Stromal cell of bone marrow (primary cell): ENCODE measurements at regions not wholly inside any gene's neighbourhood (a gene's known extent, or its start where the extent isn't known, plus 50 kb on each side); places are given as distances from the start of the nearest gene placed in this dataset.

ENCODE experiments used
- DNase-seq: peaks from one replicate; pipeline ENCODE4 v3.0.0-alpha.2; 2012; ENCODE audit warnings: low read depth

DNA sequence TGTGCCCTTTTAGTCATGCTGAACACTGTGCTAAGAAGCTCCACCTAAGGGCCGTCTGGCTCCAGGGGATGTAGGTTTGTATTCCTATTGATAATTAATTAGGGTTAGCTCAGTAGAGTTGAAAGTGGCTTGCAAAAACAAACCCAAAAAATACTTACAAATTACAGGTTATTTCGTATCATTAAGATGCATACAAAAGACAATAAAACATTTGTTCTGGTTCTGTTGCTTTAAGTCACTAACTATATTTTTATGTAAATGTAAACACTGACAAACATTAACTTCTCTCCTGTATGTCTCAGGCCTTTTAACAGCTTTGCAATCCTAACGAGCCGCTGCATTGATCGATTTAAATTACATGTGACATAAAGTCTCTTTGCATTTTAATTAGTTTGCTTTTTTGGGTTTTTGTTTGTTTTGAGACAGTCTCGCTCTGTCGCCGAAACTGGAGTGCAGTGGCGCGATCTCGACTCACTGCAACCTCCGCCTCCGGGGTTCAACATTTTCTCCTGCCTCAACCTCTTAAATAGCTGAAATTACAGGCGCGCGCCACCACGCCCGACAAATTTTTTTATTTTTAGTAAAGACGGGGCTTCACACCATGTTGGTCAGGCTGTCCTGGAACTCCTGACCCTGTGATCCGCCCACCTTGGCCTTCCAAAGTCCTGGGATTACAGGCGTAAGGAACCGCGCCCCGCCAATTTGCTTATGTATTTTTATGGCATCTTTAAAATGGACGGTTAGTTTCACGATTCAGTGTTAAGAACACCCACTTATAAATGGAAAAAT is 110.9 kb downstream of the HFE start:
- DNase-seq, result no peak

GRCh38 chr6:26198722-26199056 is 111.5 kb downstream of the HFE start:
- DNase-seq, result no peak

DNA sequence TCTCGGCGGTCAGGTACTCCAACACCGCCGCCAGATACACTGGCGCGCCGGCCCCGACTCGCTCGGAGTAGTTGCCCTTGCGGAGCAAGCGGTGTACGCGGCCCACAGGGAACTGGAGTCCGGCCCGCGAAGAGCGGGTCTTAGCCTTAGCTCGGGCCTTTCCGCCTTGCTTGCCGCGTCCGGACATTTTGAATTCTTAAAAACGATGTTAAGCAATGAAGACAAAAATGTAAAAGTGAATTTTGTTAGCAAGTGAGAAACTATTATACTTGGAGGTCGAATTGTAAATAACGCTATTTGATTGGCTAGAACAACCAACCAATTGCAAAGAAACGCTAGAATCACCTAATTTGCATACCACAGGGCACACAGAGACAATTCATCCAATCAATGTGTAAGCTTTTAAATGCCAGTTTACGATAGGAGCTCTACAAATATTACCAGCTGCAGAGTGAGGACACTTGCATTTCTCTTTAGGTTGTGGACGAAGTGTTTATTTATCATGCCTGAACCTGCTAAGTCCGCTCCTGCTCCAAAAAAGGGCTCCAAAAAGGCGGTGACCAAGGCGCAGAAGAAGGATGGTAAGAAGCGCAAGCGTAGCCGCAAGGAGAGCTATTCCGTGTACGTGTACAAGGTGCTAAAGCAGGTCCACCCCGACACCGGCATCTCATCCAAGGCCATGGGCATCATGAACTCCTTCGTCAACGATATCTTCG is 112.0 kb downstream of the HFE start:
- DNase-seq, result peak; percentile 90

- no peak for DNase-seq
Observed at GRCh38 chr6:26199773-26200764, 112.8 kb downstream of the HFE start.

DNA sequence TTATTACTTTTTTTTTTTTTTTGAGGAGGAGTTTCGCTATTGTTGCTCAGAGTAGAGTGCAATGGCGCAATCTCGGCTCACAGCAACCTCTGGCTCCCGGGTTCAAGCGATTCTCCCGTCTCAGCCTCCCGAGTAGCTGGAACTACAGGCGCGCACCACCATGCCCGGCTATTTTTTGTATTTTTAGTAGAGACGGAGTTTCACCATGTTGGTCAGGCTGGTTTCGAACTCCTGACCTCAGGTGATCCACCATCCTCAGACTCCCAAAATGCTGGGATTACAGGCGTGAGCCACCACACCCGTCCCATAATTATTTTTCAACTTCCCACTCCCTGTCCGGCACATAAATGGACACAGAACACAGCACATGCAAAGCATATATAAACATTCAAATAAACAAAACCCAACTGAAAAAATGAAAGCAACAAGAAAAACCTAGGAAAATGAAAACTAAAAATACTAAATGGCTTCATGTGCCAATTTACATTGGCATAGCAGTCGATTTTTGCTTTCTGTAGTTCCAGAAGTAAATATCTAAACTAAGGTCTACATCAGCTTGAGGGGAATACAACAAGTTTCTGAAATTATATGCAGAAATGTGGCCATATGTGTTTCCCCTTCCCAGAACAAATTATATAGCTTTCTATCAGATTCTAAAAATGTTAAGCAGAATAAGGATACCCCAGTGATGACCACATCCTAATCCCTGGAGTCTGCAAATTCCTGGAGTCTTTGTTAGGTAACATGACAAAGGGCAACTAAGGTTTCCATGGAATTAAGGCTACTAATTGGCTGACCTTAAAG is 113.9 kb downstream of the HFE start:
- no peak for DNase-seq

GRCh38 chr6:26202201-26202611 is 115.0 kb downstream of the HFE start:
- DNase-seq, result no peak

DNA sequence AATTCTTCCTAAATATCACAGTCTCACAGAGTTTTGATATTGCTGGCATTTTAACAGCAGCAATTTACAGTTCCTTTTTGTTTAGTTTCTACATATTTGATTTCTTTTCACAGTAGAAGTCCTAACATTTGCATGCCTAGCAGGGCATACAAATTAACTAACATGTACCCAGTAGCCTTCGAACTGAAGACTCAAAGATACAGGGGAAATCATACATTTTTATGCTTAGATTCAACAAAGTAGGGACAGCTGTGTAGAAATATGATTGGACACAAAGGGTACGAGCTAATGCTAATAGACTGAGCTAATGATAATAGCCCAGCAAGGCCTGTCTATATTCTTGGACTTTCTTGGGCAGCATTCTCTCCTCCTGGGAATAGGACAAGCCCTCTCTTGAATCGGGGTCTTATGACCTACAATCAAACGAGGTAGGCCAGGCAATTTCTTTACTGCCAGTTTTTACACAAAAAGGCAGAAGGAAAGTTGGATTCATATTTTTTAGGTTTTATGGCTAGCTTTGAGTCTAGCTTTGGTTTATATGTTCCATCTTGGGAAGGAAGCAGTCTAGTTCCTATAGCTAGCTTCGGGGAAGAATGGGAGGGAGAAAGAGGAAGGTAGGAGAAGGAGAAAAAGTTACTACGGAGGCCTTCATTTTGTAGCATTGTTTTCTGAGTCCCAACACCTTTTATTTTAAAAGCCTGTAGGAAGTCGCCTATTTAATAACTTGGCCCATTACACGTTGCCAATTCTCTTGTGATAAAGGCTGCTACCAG is 115.8 kb downstream of the HFE start:
- DNase-seq, result no peak

DNA sequence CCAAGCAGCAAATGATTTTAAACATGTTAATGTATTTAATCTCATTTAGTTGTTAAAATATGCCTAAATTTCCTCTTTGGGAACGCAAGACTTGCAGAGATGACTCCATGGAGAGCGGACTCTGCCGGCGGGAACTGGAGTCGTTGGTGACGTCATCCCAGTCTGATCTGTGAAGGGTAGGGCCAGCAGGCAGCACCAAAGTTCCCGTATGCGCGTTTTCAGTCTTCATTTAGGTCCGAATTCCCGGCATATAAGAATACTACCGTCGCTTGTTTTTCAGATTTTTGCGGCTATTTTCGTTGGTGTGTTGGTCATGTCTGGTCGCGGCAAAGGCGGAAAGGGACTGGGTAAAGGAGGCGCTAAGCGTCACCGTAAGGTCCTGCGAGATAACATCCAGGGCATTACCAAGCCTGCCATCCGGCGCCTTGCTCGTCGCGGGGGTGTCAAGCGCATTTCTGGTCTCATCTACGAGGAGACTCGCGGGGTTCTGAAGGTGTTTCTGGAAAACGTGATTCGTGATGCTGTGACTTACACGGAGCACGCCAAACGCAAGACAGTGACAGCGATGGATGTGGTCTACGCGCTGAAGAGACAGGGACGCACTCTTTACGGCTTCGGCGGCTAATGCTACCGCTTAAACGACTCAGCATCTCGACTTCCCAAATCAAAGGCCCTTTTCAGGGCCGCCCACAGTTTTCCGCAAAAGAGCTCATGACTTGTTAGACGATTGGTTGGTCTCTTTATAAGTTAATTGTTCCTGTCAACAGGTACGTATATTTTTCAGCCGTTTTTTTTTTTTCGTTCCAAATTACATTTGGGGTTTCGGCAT is 117.3 kb downstream of the HFE start:
- DNase-seq, result peak; percentile 96

- peak; percentile 72 for DNase-seq
Observed at GRCh38 chr6:26205161-26205624, 118.0 kb downstream of the HFE start.

DNA sequence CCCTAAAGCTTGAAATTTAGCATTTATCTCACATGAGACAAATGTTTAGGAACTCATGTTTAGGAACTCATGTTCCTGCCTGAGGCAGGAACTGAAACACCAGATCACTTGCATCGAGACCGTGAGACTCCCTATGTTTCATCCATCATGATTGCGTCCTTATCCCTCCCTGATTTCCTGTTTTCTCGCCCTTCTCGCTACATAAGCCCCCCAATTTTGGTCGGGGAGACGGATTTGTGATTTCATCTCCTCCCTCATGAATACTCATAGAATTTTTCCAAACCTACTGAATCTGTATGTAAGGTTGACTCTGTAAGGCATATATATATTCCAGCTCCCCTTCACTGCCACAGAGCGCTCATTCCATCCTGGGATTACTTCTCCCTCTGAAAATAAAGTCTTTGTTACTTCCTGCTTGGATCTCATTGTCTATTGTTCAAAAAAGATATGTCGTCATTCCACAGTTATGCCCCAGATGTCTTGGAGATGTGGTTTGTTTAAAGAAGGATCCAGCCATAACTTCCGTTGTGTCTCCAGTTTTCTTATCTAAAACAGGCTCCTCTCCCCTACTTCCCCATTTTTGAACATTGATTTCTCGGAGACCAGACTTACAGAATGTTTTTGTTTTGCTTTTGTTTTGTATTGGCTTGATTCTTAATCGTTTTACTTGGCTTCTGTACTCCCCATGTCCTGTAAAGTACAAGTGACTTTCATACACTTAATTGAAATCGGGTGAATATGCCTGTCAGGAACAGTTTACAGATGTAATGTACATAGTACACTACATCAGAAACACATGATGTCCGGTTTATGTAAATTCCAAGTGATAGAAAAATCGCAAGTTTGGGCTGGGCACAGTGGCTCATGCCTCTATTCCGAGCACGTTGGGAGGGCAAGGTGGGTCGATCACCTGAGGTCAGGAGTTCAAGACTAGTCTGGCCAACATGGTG is 118.7 kb downstream of the HFE start:
- no peak for DNase-seq

- no peak for DNase-seq
Observed at GRCh38 chr6:26206868-26207801, 119.9 kb downstream of the HFE start.

- no peak for DNase-seq
Observed at GRCh38 chr6:26211963-26212362, 124.7 kb downstream of the HFE start.

- no peak for DNase-seq
Observed at GRCh38 chr6:26213334-26214075, 126.3 kb downstream of the HFE start.

DNA sequence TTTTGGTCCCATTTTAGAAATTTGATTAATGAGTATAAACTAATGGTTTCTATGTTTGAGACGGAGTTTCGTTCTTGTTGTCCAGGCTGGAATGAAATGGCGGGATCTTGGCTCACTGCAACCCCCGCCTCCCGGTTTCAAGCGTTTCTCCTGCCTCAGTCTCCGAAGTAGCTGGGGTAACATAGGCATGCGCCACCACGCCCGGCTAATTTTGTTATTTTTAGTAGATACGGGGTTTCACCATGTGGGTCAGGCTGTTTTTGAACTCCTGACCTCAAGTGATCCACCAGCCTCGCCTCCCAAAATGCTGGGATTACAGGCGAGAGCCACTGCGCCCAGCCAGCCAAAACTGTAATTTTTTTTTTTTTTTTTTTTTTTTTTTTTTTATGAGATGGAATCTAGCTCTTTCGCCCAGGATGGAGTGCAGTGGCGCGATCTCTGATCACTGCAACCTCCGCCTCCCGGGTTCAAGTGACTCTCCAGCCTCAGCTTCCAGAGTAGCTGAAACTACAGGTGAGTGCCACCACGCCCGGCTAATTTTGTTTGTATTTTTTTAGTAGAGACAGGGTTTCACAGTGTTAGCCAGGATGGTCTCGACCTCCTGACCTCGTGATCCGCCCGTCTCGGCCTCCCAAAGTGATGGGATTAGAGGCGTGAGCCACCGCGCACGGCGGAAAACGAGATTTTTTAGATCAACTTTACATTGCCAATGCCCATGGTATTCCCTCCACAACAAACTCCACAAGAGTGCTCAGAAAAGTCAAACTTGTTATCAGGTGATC is 127.8 kb downstream of the HFE start:
- DNase-seq, result no peak

- DNase-seq, result no peak
Observed at GRCh38 chr6:26215585-26216358, 128.5 kb downstream of the HFE start.
